H9 (cell line): ENCODE measurements at regions not wholly inside any gene's neighbourhood (a gene's known extent, or its start where the extent isn't known, plus 50 kb on each side); places are given as distances from the start of the nearest gene placed in this dataset.
"Not testable (repeated sequence)": the region's sequence is repeated elsewhere in the genome, so short reads cannot be mapped to it uniquely, and the experiment has no call there.

Experiments used
- DNase-seq: peaks from one replicate; pipeline ENCODE4 v3.0.0-alpha.2; 2017
- H2AFZ ChIP-seq: one replicate; pipeline ENCODE4 v1.6.1; 2013; ENCODE audit warnings: mild to moderate bottlenecking, low read length, control low read depth, moderate library complexity
- H2AK5ac ChIP-seq: 2 replicates; pipeline ENCODE4 v1.6.1; 2013; ENCODE audit warnings: low read length, control low read depth, mixed read lengths; ENCODE audit not compliant: insufficient read length
- H2BK120ac ChIP-seq: one replicate; pipeline ENCODE4 v1.6.1; 2013; ENCODE audit warnings: low read depth, mild to moderate bottlenecking, low read length, control low read depth, inconsistent platforms; ENCODE audit not compliant: poor library complexity, severe bottlenecking
- H2BK12ac ChIP-seq: 2 replicates; pipeline ENCODE4 v1.6.1; 2013; ENCODE audit warnings: low read length, control low read depth, mixed read lengths, low read depth; ENCODE audit not compliant: insufficient read length
- H2BK15ac ChIP-seq: 2 replicates; pipeline ENCODE4 v1.6.1; 2013; ENCODE audit warnings: low read depth, low read length, control low read depth
- H2BK20ac ChIP-seq: one replicate; pipeline ENCODE4 v1.6.1; 2013; ENCODE audit warnings: low read depth, mild to moderate bottlenecking, low read length, control low read depth, inconsistent platforms; ENCODE audit not compliant: poor library complexity, severe bottlenecking
- H2BK5ac ChIP-seq: 2 replicates; pipeline ENCODE4 v1.6.1; 2013; ENCODE audit warnings: low read length, control low read depth, mixed read lengths; ENCODE audit not compliant: insufficient read length
- H3K14ac ChIP-seq: 2 replicates; pipeline ENCODE4 v1.6.1; 2013; ENCODE audit warnings: low read length, control low read depth; ENCODE audit not compliant: insufficient read depth
- H3K18ac ChIP-seq: 2 replicates; pipeline ENCODE4 v1.6.1; 2013; ENCODE audit warnings: low read depth, mild to moderate bottlenecking, mixed read lengths, low read length, control low read depth; ENCODE audit not compliant: insufficient read length
- H3K23ac ChIP-seq: 2 replicates; pipeline ENCODE4 v1.6.1; 2013; ENCODE audit warnings: low read length, control low read depth, mixed read lengths, low read depth; ENCODE audit not compliant: insufficient read length
- H3K23me2 ChIP-seq: 2 replicates; pipeline ENCODE4 v1.6.1; 2013; ENCODE audit warnings: low read depth, mild to moderate bottlenecking, mixed read lengths, low read length, control low read depth; ENCODE audit not compliant: insufficient read length, poor library complexity, severe bottlenecking
- H3K27ac ChIP-seq: 2 replicates; pipeline ENCODE4 v1.5.1; 2013; ENCODE audit warnings: low read length, control low read depth, mixed read lengths, low read depth; ENCODE audit not compliant: insufficient read length
- H3K27me3 ChIP-seq: 2 replicates; pipeline ENCODE4 v1.6.1; 2013; ENCODE audit warnings: low read length, control low read depth, inconsistent platforms; ENCODE audit not compliant: insufficient read depth
- H3K4ac ChIP-seq: 2 replicates; pipeline ENCODE4 v1.6.1; 2013; ENCODE audit warnings: low read depth, mild to moderate bottlenecking, control low read depth, inconsistent platforms, low read length, moderate library complexity
- H3K4me1 ChIP-seq: 2 replicates; pipeline ENCODE4 v1.6.1; 2013; ENCODE audit warnings: low read length, control low read depth, inconsistent platforms; ENCODE audit not compliant: insufficient read depth
- H3K4me2 ChIP-seq: 2 replicates; pipeline ENCODE4 v1.6.1; 2013; ENCODE audit warnings: low read length, control low read depth, mixed read lengths; ENCODE audit not compliant: insufficient read length, insufficient read depth
- H3K56ac ChIP-seq: 2 replicates; pipeline ENCODE4 v1.6.1; 2013; ENCODE audit warnings: low read depth, mild to moderate bottlenecking, mixed read lengths, low read length, control low read depth; ENCODE audit not compliant: insufficient read length
- H3K79me1 ChIP-seq: 2 replicates; pipeline ENCODE4 v1.6.1; 2013; ENCODE audit warnings: low read depth, mild to moderate bottlenecking, moderate library complexity, low read length, control low read depth, inconsistent platforms; ENCODE audit not compliant: insufficient read depth, poor library complexity, severe bottlenecking
- H3K79me2 ChIP-seq: 2 replicates; pipeline ENCODE4 v1.6.1; 2013; ENCODE audit warnings: low read length, control low read depth, inconsistent platforms; ENCODE audit not compliant: insufficient read depth
- H3K9ac ChIP-seq: 2 replicates; pipeline ENCODE4 v1.6.1; 2013; ENCODE audit warnings: low read length, control low read depth, mixed read lengths; ENCODE audit not compliant: insufficient read length; ENCODE audit errors: extremely low read depth
- H3K9me3 ChIP-seq: one replicate; pipeline ENCODE4 v1.6.1; 2013; ENCODE audit warnings: low read depth, low read length, inconsistent platforms; ENCODE audit not compliant: control insufficient read depth
- H3T11ph ChIP-seq: one replicate; pipeline ENCODE4 v1.6.1; 2013; ENCODE audit warnings: mild to moderate bottlenecking, low read length, control low read depth, inconsistent platforms
- H4K20me1 ChIP-seq: one replicate; pipeline ENCODE4 v1.6.1; 2013; ENCODE audit not compliant: control insufficient read depth, insufficient read length, insufficient read depth
- H4K5ac ChIP-seq: 2 replicates; pipeline ENCODE4 v1.6.1; 2013; ENCODE audit warnings: low read depth, mild to moderate bottlenecking, mixed read lengths, low read length, control low read depth; ENCODE audit not compliant: insufficient read length
- H4K8ac ChIP-seq: replicated peaks from 2 replicates; pipeline ENCODE4 v1.6.1; 2013; ENCODE audit warnings: low read length, control low read depth, mixed read lengths, low read depth; ENCODE audit not compliant: insufficient read length
- H4K91ac ChIP-seq: 2 replicates; pipeline ENCODE4 v1.6.1; 2013; ENCODE audit warnings: low read depth, mild to moderate bottlenecking, moderate library complexity, mixed read lengths, low read length, control low read depth; ENCODE audit not compliant: insufficient read length
- H3K27ac Mint-ChIP-seq, 3 experiments: 2 replicates in 2 of 3; 3 replicates in 1 of 3; pipeline ENCODE4 v1.8.0; 2020 to 2021; ENCODE audit warnings: mixed read lengths in 3 of 3, mild to moderate bottlenecking in 1 of 3, moderate library complexity in 1 of 3
- H3K27me3 Mint-ChIP-seq: 2 replicates; pipeline ENCODE4 v1.8.0; 2021; ENCODE audit warnings: low read depth, mild to moderate bottlenecking, moderate library complexity, mixed read lengths
- H3K36me3 Mint-ChIP-seq, 3 experiments: 2 replicates in 2 of 3; 3 replicates in 1 of 3; pipeline ENCODE4 v1.8.0; 2020 to 2021; ENCODE audit warnings: low read depth in 3 of 3, mixed read lengths in 3 of 3; ENCODE audit not compliant: insufficient read depth in 1 of 3
- H3K4me1 Mint-ChIP-seq, 2 experiments: 2 replicates each; pipeline ENCODE4 v1.8.0; 2020; ENCODE audit warnings: mixed read lengths in 2 of 2
- H3K4me3 Mint-ChIP-seq, 2 experiments: 2 replicates in 1 of 2; 3 replicates in 1 of 2; pipeline ENCODE4 v1.8.0; 2020 to 2021; ENCODE audit warnings: mild to moderate bottlenecking in 2 of 2, mixed read lengths in 2 of 2, moderate library complexity in 1 of 2
- H3K9me3 Mint-ChIP-seq, 2 experiments: 2 replicates in 1 of 2; 3 replicates in 1 of 2; pipeline ENCODE4 v1.8.0; 2020; ENCODE audit warnings: mild to moderate bottlenecking in 2 of 2, mixed read lengths in 2 of 2, moderate library complexity in 1 of 2
- WGBS: extraction: QIAGEN DNeasy Blood & Tissue Kit; methylation state at CpG from one replicate; pipeline ENCODE4 v1.1.7; 2013; ENCODE audit warnings: missing lambda C conversion rate, low lambda C conversion rate, mixed read lengths; ENCODE audit not compliant: insufficient read length; ENCODE audit errors: extremely low coverage; 5-methylcytosine and 5-hydroxymethylcytosine counted together

DNA sequence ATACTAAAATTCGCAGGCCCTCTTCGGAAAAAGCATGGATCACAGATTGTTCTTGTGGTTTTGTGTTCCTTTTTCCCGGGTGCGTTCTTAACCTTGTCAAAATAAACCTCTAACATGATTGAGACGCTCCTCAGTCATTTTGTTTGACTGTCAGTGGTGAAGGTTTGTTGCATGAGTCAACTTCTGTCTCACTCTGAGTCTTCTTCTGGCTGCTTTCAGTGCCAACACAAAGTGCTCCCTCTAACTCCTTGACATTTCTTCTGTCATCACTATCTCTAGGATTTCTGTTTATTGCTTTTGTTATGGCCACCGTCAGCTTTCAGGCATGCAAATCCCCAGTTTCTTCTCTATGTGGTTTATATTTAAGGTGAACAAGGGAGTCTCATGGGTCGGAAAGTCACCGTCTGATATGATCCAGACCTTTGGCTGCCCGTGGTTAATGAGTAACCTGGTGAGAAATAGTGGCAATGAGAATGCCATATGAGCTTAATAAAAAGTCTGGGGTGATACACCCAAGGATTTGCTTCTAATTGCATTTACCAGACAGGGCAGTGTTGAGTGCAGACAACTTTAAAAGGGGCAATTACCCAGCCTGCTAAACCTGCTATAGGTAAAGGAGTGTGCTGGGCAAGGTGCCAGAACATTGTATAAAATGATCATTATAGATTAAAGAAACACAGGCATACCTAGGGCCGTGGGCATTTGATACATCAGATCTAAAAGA lies 248.9 kb upstream of the FAM240B start:
- H3K9me3 ChIP-seq, H3K27me3 ChIP-seq, H2AK5ac ChIP-seq, DNase-seq, H3K27ac ChIP-seq, H3K18ac ChIP-seq, H3K23me2 ChIP-seq, H4K8ac ChIP-seq, H4K20me1 ChIP-seq, H2BK20ac ChIP-seq, H3K27ac Mint-ChIP-seq, H3K79me2 ChIP-seq, H3K23ac ChIP-seq, H2AFZ ChIP-seq, H2BK120ac ChIP-seq, H3K4me1 Mint-ChIP-seq, H3K79me1 ChIP-seq, H2BK5ac ChIP-seq, H4K91ac ChIP-seq, H4K5ac ChIP-seq, H3K4me1 ChIP-seq, H3K27me3 Mint-ChIP-seq, H3K9ac ChIP-seq, H3K36me3 Mint-ChIP-seq, H2BK15ac ChIP-seq, H3K4ac ChIP-seq, H3T11ph ChIP-seq, H3K4me3 Mint-ChIP-seq, H3K9me3 Mint-ChIP-seq, H3K56ac ChIP-seq, H2BK12ac ChIP-seq, H3K14ac ChIP-seq, H3K4me2 ChIP-seq: not testable (repeated sequence)
- no CpG with 5 or more reads among the region's 10 CpGs for WGBS

DNA sequence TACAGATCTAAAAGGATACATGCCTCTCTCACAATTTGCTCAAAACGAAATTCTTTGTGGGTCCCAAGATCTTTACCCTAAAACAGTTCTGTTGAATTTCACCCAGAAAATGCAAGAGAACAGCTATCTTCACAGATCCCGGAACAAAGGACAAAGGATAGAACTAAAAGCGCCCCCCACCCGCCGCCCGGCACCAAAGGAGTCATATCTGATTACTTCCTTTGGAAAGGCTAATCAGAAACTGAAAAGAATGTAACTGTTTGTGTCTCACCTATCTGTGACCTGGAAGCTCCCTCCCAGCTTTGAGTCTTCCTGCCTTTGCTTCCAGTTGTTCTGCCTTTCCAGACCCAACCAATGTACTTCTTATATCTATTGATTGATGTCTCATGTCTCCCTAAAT lies 247.9 kb upstream of the FAM240B start:
- not testable (repeated sequence) for H3K9me3 ChIP-seq, DNase-seq, H3K9me3 Mint-ChIP-seq, H2BK20ac ChIP-seq, H3K56ac ChIP-seq, H3K23me2 ChIP-seq, H2AFZ ChIP-seq, H3K4ac ChIP-seq, H3K4me1 ChIP-seq, H3K4me1 Mint-ChIP-seq, H2BK5ac ChIP-seq, H3K18ac ChIP-seq, H3K4me3 Mint-ChIP-seq, H3K79me2 ChIP-seq, H3K27ac ChIP-seq, H3K23ac ChIP-seq, H2BK15ac ChIP-seq, H3K27ac Mint-ChIP-seq, H3K36me3 Mint-ChIP-seq, H3T11ph ChIP-seq, H3K79me1 ChIP-seq, H2AK5ac ChIP-seq, H3K9ac ChIP-seq, H4K20me1 ChIP-seq, H4K91ac ChIP-seq, H3K27me3 Mint-ChIP-seq, H3K4me2 ChIP-seq, H2BK12ac ChIP-seq, H4K5ac ChIP-seq, H4K8ac ChIP-seq, H2BK120ac ChIP-seq, H3K27me3 ChIP-seq, H3K14ac ChIP-seq
- WGBS: no CpG with 5 or more reads among the region's 6 CpGs
